Endothelial cell of umbilical vein (primary cell): ENCODE measurements at regions not wholly inside any gene's neighbourhood (a gene's known extent, or its start where the extent isn't known, plus 50 kb on each side); places are given as distances from the start of the nearest gene placed in this dataset.

Source experiments
- EZH2 ChIP-seq: IDR thresholded peaks from 2 replicates; pipeline ENCODE4 v1.6.1; 2012; ENCODE audit warnings: borderline replicate concordance, low read depth, mild to moderate bottlenecking, moderate library complexity, low read length, inconsistent platforms; ENCODE audit not compliant: severe bottlenecking
- GATA2 ChIP-seq: IDR thresholded peaks from 2 replicates; pipeline ENCODE4 v1.7.0; 2011; ENCODE audit warnings: low read depth, mild to moderate bottlenecking, moderate library complexity, mixed read lengths, low read length; ENCODE audit not compliant: insufficient read length, insufficient read depth
- JUN ChIP-seq: IDR thresholded peaks from 2 replicates; pipeline ENCODE4 v1.6.1; 2011; ENCODE audit warnings: borderline replicate concordance, low read depth; ENCODE audit not compliant: insufficient read length, insufficient read depth
- POLR2A ChIP-seq: IDR thresholded peaks from 2 replicates; pipeline ENCODE4 v1.6.1; 2012; ENCODE audit warnings: low read depth, mild to moderate bottlenecking, control low read depth, low read length
- POLR2AphosphoS5 ChIP-seq: IDR thresholded peaks from 2 replicates; pipeline ENCODE4 v1.6.1; 2012; ENCODE audit warnings: low read depth, mild to moderate bottlenecking, control low read depth, low read length, moderate library complexity; ENCODE audit not compliant: insufficient read depth
- TF ChIP-seq, protein P1 (sequence below), 2 donors: IDR thresholded peaks; 1 replicate in 1 of 2; 2 replicates in 1 of 2; pipeline ENCODE4 v1.5.1; 2011; ENCODE audit warnings: low read length in 2 of 2, mild to moderate bottlenecking in 2 of 2, moderate library complexity in 2 of 2, control low read depth in 1 of 2, inconsistent platforms in 1 of 2, low read depth in 1 of 2; ENCODE audit not compliant: insufficient read depth in 1 of 2; ENCODE audit errors: extremely low read depth in 1 of 2
- TF ChIP-seq, protein P2 (sequence below): IDR thresholded peaks from 2 replicates; pipeline ENCODE4 v1.6.1; 2011; ENCODE audit not compliant: insufficient read depth, insufficient read length

DNA sequence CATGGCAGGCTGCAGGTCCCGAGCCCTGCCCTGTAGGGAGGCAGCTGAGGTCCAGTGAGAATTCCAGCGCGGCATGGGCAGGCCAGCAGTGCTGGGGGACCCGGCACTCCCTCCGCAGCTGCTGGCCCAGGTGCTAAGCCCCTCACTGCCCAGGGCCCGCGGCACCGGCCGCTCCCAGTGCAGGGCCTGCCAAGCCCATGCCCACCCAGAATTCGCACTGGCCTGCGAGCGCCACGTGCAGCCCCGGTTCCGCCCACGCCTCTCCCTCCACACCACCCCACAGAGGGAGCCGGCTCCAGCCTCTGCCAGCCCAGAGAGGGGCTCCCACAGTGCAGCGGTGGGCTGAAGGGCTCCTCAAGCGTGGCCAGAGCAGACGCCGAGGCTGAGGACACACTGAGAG is 158.5 kb upstream of the ACVR2A start:
- TF ChIP-seq, protein P1, sequence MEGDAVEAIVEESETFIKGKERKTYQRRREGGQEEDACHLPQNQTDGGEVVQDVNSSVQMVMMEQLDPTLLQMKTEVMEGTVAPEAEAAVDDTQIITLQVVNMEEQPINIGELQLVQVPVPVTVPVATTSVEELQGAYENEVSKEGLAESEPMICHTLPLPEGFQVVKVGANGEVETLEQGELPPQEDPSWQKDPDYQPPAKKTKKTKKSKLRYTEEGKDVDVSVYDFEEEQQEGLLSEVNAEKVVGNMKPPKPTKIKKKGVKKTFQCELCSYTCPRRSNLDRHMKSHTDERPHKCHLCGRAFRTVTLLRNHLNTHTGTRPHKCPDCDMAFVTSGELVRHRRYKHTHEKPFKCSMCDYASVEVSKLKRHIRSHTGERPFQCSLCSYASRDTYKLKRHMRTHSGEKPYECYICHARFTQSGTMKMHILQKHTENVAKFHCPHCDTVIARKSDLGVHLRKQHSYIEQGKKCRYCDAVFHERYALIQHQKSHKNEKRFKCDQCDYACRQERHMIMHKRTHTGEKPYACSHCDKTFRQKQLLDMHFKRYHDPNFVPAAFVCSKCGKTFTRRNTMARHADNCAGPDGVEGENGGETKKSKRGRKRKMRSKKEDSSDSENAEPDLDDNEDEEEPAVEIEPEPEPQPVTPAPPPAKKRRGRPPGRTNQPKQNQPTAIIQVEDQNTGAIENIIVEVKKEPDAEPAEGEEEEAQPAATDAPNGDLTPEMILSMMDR (IDR thresholded peaks at IDR 0.05; ENCODE audit: extremely low read depth in 1 of 2, insufficient read depth in 1 of 2, low read depth in 1 of 2, low read length in 2 of 2) = no peak
- no peak for TF ChIP-seq GATA2
- no peak for TF ChIP-seq POLR2A
- no peak for TF ChIP-seq EZH2
- TF ChIP-seq POLR2AphosphoS5 = no peak
- TF ChIP-seq JUN = no peak
- TF ChIP-seq, protein P2, sequence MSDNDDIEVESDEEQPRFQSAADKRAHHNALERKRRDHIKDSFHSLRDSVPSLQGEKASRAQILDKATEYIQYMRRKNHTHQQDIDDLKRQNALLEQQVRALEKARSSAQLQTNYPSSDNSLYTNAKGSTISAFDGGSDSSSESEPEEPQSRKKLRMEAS = no peak
